HepG2 (cell line): ENCODE measurements at regions not wholly inside any gene's neighbourhood (a gene's known extent, or its start where the extent isn't known, plus 50 kb on each side); places are given as distances from the start of the nearest gene placed in this dataset.

ENCODE experiments used
- ATAC-seq: fragments of 200-7000 bp; cut with Tn5 transposase; 3 replicates; pipeline ENCODE4 v1.9.1; 2020; ENCODE audit warnings: mild to moderate bottlenecking, moderate library complexity
- BruUV-seq: library from RNA; stranded (reverse); fragments of 400-500 nt; replicated peaks from 2 replicates; lab custom pipeline; 2021; lab: Mats Ljungman, UMichigan
- CTCF ChIA-PET: fragments of 300-600 bp; formaldehyde crosslinking; extraction: SDS; loops from one replicate; lab custom pipeline; 2021; ENCODE audit warnings: low total read pairs, inconsistent platforms, low intra/inter-chr PET ratio; lab: Yijun Ruan, JAX
- POLR2A ChIA-PET: fragments of 350-600 bp; sonication (Branson Sonifier 250); formaldehyde crosslinking; loops from one replicate; lab custom pipeline; 2020; ENCODE audit warnings: antibody characterized with exemption, inconsistent platforms; lab: Yijun Ruan, JAX
- DNase-seq: peaks from one replicate; pipeline ENCODE4 v3.0.0-alpha.2; 2015; ENCODE audit warnings: low spot score
- FAIRE-seq: peaks from 3 replicates; lab custom pipeline; 2011; peaks lifted over from hg19 to GRCh38; lab: Jason Lieb, UNC
- H2AFZ ChIP-seq: one replicate; pipeline ENCODE4 v1.6.1; 2011; ENCODE audit warnings: low read length, inconsistent platforms
- H3K27ac ChIP-seq: fragments of 300-600 bp; 3 replicates; pipeline ENCODE4 v1.8.0; 2011; ENCODE audit warnings: mixed run types, mild to moderate bottlenecking, mixed read lengths, low read length, inconsistent platforms; ENCODE audit not compliant: insufficient read depth; ENCODE audit errors: extremely low read length
- H3K27me3 ChIP-seq, 2 experiments: fragments of 200-600 bp in 1 of 2; 2 replicates in 1 of 2; 3 replicates in 1 of 2; pipeline versions ENCODE4 v1.6.0 to v1.8.0; 2011; ENCODE audit warnings: low read length in 2 of 2, mild to moderate bottlenecking in 2 of 2, moderate library complexity in 2 of 2, inconsistent platforms in 1 of 2; ENCODE audit not compliant: insufficient read depth in 2 of 2, control insufficient read depth in 1 of 2
- H3K36me3 ChIP-seq, 2 experiments: fragments of 200-600 bp in 1 of 2; replicated peaks in 1 of 2; 2 replicates in 1 of 2; 3 replicates in 1 of 2; pipeline versions ENCODE4 v1.5.1 to v1.8.0; 2011; ENCODE audit warnings: low read length in 2 of 2, inconsistent platforms in 1 of 2; ENCODE audit not compliant: insufficient read depth in 2 of 2, control insufficient read depth in 1 of 2
- H3K4me1 ChIP-seq: 2 replicates; pipeline ENCODE4 v1.5.1; 2012; ENCODE audit warnings: low read length, inconsistent platforms; ENCODE audit not compliant: insufficient read depth
- H3K4me2 ChIP-seq: 2 replicates; pipeline ENCODE4 v1.6.0; 2011; ENCODE audit warnings: low read depth, low read length, inconsistent platforms
- H3K4me3 ChIP-seq, 3 experiments: fragments of 200-600 bp in 1 of 3; sonication (generic), shearing (Covaris generic) in 1 of 3; replicated peaks in 1 of 3; 2 replicates each; pipeline ENCODE4 v1.5.1; 2011 to 2016; ENCODE audit warnings: low read length in 3 of 3, inconsistent platforms in 2 of 3, low read depth in 2 of 3, mild to moderate bottlenecking in 2 of 3, control low read depth in 1 of 3, mixed read lengths in 1 of 3; ENCODE audit not compliant: insufficient read depth in 1 of 3
- H3K79me2 ChIP-seq: one replicate; pipeline ENCODE4 v1.6.1; 2011; ENCODE audit warnings: low read length, inconsistent platforms; ENCODE audit not compliant: insufficient read depth
- H3K9ac ChIP-seq: 2 replicates; pipeline ENCODE4 v1.6.0; 2011; ENCODE audit warnings: mild to moderate bottlenecking, low read depth, low read length, inconsistent platforms; ENCODE audit not compliant: insufficient read depth
- H3K9me3 ChIP-seq: 2 replicates; pipeline ENCODE4 v1.5.1; 2012; ENCODE audit warnings: mild to moderate bottlenecking, low read length
- H4K20me1 ChIP-seq: 2 replicates; pipeline ENCODE4 v1.6.0; 2011; ENCODE audit warnings: inconsistent platforms, mild to moderate bottlenecking, low read length, moderate library complexity; ENCODE audit not compliant: insufficient read depth
- ADNP ChIP-seq: sonication (generic); formaldehyde crosslinking; IDR thresholded peaks from 2 replicates; pipeline ENCODE4 v1.4.0; 2020; ENCODE audit warnings: missing genetic modification reagents
- BRF2 ChIP-seq: sonication (generic); formaldehyde crosslinking; IDR thresholded peaks from 2 replicates; pipeline ENCODE4 v1.8.1; 2022; ENCODE audit warnings: mild to moderate bottlenecking, missing genetic modification reagents
- HOXA9 ChIP-seq: sonication (generic); formaldehyde crosslinking; IDR thresholded peaks from 2 replicates; pipeline ENCODE4 v1.8.1; 2022; ENCODE audit warnings: missing genetic modification reagents, mild to moderate bottlenecking, moderate library complexity, borderline replicate concordance
- IKZF1 ChIP-seq: fragments of 450-650 bp; IDR thresholded peaks from 2 replicates; pipeline ENCODE4 v1.7.1; 2016
- NR2F1 ChIP-seq, 2 experiments: fragments of 450-650 bp in 1 of 2; formaldehyde crosslinking in 1 of 2; IDR thresholded peaks; 2 replicates each; pipeline versions ENCODE4 v1.5.0 to v1.6.1; 2016 to 2020; ENCODE audit warnings: mild to moderate bottlenecking in 1 of 2, missing compliant biosample characterization in 1 of 2, missing genetic modification reagents in 1 of 2, moderate library complexity in 1 of 2
- ZNF138 ChIP-seq: sonication (generic); formaldehyde crosslinking; IDR thresholded peaks from 2 replicates; pipeline ENCODE4 v1.5.0; 2020; ENCODE audit warnings: mild to moderate bottlenecking, low read depth, missing genetic modification reagents
- ZNF597 ChIP-seq: sonication (generic); formaldehyde crosslinking; IDR thresholded peaks from 2 replicates; pipeline ENCODE4 v1.5.0; 2020; ENCODE audit warnings: missing genetic modification reagents
- ZNF703 ChIP-seq: sonication (generic); formaldehyde crosslinking; IDR thresholded peaks from 2 replicates; pipeline ENCODE4 v1.5.1; 2020; ENCODE audit warnings: missing genetic modification reagents, mild to moderate bottlenecking, moderate library complexity, borderline replicate concordance
- WGBS: methylation state at CpG from one replicate; pipeline ENCODE4 v1.1.6; 2017; ENCODE audit warnings: low lambda C conversion rate; 5-methylcytosine and 5-hydroxymethylcytosine counted together
- in situ Hi-C: cut with HindIII; loops from 2 replicates; pipeline ENCODE4 v1.10.0; 2017; ENCODE audit warnings: low pct_unique_long_range_greater_than_20kb; ENCODE audit not compliant: extremely low pct_ligation_motif_present
- intact Hi-C: fragments of 100-400 bp; cut with micrococcal nuclease; formaldehyde crosslinking; loops from one replicate; pipeline ENCODE4 v1.10.0; 2022; ENCODE audit not compliant: unreplicated experiment
- TF ChIP-seq, protein P1 (sequence below): sonication (generic); formaldehyde crosslinking; IDR thresholded peaks from 2 replicates; pipeline ENCODE4 v1.4.0; 2020; ENCODE audit warnings: missing genetic modification reagents

GRCh38 chr13:40471911-40472310 lies 194.5 kb downstream of the FOXO1 start:
- no peak for TF ChIP-seq NR2F1 (CRISPR knock-in tag; IDR thresholded peaks at IDR 0.05)
- no peak for TF ChIP-seq BRF2
- TF ChIP-seq ADNP (CRISPR knock-in tag), result no peak
- no peak for TF ChIP-seq ZNF703 (CRISPR knock-in tag)
- TF ChIP-seq, protein P1, sequence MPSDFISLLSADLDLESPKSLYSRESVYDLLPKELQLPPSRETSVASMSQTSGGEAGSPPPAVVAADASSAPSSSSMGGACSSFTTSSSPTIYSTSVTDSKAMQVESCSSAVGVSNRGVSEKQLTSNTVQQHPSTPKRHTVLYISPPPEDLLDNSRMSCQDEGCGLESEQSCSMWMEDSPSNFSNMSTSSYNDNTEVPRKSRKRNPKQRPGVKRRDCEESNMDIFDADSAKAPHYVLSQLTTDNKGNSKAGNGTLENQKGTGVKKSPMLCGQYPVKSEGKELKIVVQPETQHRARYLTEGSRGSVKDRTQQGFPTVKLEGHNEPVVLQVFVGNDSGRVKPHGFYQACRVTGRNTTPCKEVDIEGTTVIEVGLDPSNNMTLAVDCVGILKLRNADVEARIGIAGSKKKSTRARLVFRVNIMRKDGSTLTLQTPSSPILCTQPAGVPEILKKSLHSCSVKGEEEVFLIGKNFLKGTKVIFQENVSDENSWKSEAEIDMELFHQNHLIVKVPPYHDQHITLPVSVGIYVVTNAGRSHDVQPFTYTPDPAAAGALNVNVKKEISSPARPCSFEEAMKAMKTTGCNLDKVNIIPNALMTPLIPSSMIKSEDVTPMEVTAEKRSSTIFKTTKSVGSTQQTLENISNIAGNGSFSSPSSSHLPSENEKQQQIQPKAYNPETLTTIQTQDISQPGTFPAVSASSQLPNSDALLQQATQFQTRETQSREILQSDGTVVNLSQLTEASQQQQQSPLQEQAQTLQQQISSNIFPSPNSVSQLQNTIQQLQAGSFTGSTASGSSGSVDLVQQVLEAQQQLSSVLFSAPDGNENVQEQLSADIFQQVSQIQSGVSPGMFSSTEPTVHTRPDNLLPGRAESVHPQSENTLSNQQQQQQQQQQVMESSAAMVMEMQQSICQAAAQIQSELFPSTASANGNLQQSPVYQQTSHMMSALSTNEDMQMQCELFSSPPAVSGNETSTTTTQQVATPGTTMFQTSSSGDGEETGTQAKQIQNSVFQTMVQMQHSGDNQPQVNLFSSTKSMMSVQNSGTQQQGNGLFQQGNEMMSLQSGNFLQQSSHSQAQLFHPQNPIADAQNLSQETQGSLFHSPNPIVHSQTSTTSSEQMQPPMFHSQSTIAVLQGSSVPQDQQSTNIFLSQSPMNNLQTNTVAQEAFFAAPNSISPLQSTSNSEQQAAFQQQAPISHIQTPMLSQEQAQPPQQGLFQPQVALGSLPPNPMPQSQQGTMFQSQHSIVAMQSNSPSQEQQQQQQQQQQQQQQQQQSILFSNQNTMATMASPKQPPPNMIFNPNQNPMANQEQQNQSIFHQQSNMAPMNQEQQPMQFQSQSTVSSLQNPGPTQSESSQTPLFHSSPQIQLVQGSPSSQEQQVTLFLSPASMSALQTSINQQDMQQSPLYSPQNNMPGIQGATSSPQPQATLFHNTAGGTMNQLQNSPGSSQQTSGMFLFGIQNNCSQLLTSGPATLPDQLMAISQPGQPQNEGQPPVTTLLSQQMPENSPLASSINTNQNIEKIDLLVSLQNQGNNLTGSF (CRISPR knock-in tag), result no peak
- no peak for TF ChIP-seq ZNF597 (CRISPR knock-in tag)
- TF ChIP-seq HOXA9 (CRISPR knock-in tag), result no peak
- TF ChIP-seq ZNF138 (CRISPR knock-in tag), result no peak
- no peak for TF ChIP-seq IKZF1
- FAIRE-seq (no peak), DNase-seq (no peak), ATAC-seq (no peak)
- H2AFZ ChIP-seq, result no peak overlapping the region
- H3K9me3 ChIP-seq, result no peaks in the 10 kb centered on the region
- no peak overlapping the region for H3K27ac ChIP-seq
- no peak overlapping the region for H3K9ac ChIP-seq
- H4K20me1 ChIP-seq, result no peaks in the 10 kb centered on the region
- no peak overlapping the region for H3K4me3 ChIP-seq
- peaks cover 57% of the 10 kb centered on the region for H3K4me1 ChIP-seq
- in situ Hi-C loops (no loop called here), intact Hi-C loops (no loop called here)
- CTCF ChIA-PET, result no interaction called here
- POLR2A ChIA-PET, result no interaction called here
- 86% methylated on average over 8 of the region's 10 CpGs for WGBS
- H3K79me2 ChIP-seq, result no peaks in the 10 kb centered on the region
- BruUV-seq, result no TSS peak
- H3K27me3 ChIP-seq, result no peaks in the 10 kb centered on the region
- no peaks in the 10 kb centered on the region for H3K36me3 ChIP-seq
- no peak overlapping the region for H3K4me2 ChIP-seq
